ENCODE measurements at regions not wholly inside any gene's neighbourhood (a gene's known extent, or its start where the extent isn't known, plus 50 kb on each side); places are given as distances from the start of the nearest gene placed in this dataset.

GRCh38 chr3:132843349-132843748, 121.1 kb upstream of the NPHP3 start:
- DNase-seq (ENCODE audit: low spot score) = no peak
- H3K27me3 ChIP-seq (ENCODE audit: insufficient read depth, poor library complexity, severe bottlenecking) = no peaks in the 10 kb centered on the region
- no peak overlapping the region for H3K27ac ChIP-seq (ENCODE audit: poor library complexity, severe bottlenecking)
- TF ChIP-seq, protein P1, sequence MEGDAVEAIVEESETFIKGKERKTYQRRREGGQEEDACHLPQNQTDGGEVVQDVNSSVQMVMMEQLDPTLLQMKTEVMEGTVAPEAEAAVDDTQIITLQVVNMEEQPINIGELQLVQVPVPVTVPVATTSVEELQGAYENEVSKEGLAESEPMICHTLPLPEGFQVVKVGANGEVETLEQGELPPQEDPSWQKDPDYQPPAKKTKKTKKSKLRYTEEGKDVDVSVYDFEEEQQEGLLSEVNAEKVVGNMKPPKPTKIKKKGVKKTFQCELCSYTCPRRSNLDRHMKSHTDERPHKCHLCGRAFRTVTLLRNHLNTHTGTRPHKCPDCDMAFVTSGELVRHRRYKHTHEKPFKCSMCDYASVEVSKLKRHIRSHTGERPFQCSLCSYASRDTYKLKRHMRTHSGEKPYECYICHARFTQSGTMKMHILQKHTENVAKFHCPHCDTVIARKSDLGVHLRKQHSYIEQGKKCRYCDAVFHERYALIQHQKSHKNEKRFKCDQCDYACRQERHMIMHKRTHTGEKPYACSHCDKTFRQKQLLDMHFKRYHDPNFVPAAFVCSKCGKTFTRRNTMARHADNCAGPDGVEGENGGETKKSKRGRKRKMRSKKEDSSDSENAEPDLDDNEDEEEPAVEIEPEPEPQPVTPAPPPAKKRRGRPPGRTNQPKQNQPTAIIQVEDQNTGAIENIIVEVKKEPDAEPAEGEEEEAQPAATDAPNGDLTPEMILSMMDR (IDR thresholded peaks at IDR 0.05; ENCODE audit: poor library complexity, severe bottlenecking) = no peak
- H3K4me1 ChIP-seq (ENCODE audit: insufficient read depth, poor library complexity, severe bottlenecking) = no peaks in the 10 kb centered on the region
- no peaks in the 10 kb centered on the region for H3K9me3 ChIP-seq (ENCODE audit: severe bottlenecking)
- no peak for ATAC-seq (ENCODE audit: low read depth)
- no peaks in the 10 kb centered on the region for H3K36me3 ChIP-seq (ENCODE audit: low read depth)
- H3K4me3 ChIP-seq (ENCODE audit: severe bottlenecking) = no peak overlapping the region

DNA sequence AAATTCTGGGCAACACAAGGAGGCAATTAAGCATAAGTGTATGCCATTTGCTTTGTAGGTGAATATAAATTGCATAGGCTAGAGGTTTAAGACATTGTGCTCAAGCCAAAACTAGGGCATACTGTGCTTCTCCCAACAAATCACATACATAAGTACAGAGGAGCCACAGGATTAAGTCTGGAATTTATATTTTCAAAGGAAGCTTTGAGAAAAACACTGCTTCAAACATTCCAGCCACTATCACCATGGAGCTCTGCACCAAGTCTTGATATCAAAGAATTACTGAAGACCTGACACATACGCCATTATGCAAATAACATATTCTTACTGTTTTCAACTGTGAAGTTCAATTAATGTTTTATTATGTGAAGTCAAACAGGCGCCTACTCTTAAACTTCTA, 119.4 kb upstream of the NPHP3 start:
- no peak overlapping the region for H3K4me3 ChIP-seq (ENCODE audit: severe bottlenecking)
- H3K27me3 ChIP-seq (ENCODE audit: insufficient read depth, poor library complexity, severe bottlenecking) = no peaks in the 10 kb centered on the region
- TF ChIP-seq, protein P1 (IDR thresholded peaks at IDR 0.05; ENCODE audit: poor library complexity, severe bottlenecking) = no peak
- no peaks in the 10 kb centered on the region for H3K36me3 ChIP-seq (ENCODE audit: low read depth)
- no peak overlapping the region for H3K27ac ChIP-seq (ENCODE audit: poor library complexity, severe bottlenecking)
- DNase-seq (ENCODE audit: low spot score) = no peak
- ATAC-seq (ENCODE audit: low read depth) = no peak
- H3K9me3 ChIP-seq (ENCODE audit: severe bottlenecking) = no peaks in the 10 kb centered on the region
- no peaks in the 10 kb centered on the region for H3K4me1 ChIP-seq (ENCODE audit: insufficient read depth, poor library complexity, severe bottlenecking)

- no peak for DNase-seq (ENCODE audit: low spot score)
- H3K27ac ChIP-seq (ENCODE audit: poor library complexity, severe bottlenecking) = no peak overlapping the region
- no peaks in the 10 kb centered on the region for H3K27me3 ChIP-seq (ENCODE audit: insufficient read depth, poor library complexity, severe bottlenecking)
- TF ChIP-seq, protein P1 (IDR thresholded peaks at IDR 0.05; ENCODE audit: poor library complexity, severe bottlenecking) = no peak
- no peaks in the 10 kb centered on the region for H3K36me3 ChIP-seq (ENCODE audit: low read depth)
- no peak for ATAC-seq (ENCODE audit: low read depth)
- no peaks in the 10 kb centered on the region for H3K9me3 ChIP-seq (ENCODE audit: severe bottlenecking)
- no peaks in the 10 kb centered on the region for H3K4me1 ChIP-seq (ENCODE audit: insufficient read depth, poor library complexity, severe bottlenecking)
- no peak overlapping the region for H3K4me3 ChIP-seq (ENCODE audit: severe bottlenecking)
Measured at GRCh38 chr3:132840201-132840700, 118.0 kb upstream of the NPHP3 start.

DNA sequence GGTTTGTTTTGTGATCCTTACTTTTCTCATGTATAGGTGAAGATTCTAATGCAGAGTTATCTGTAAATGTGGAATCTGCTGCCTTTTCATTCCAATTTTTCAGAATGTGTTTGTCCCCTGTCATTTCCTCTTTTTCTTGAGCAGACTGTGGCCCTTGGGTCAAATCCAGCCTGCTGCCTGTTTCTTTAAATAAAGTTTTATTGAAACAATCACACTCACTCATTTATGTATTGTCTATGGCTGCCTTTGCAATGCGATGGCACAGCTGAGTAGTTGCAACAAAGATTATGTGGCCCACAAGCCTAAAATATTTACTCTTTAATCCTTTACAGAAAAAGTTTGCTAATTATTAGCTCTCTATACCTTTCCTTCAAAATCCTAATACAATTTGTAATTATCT, 116.3 kb upstream of the NPHP3 start:
- no peaks in the 10 kb centered on the region for H3K27me3 ChIP-seq (ENCODE audit: insufficient read depth, poor library complexity, severe bottlenecking)
- no peak for DNase-seq (ENCODE audit: low spot score)
- no peak for ATAC-seq (ENCODE audit: low read depth)
- H3K4me1 ChIP-seq (ENCODE audit: insufficient read depth, poor library complexity, severe bottlenecking) = no peaks in the 10 kb centered on the region
- TF ChIP-seq, protein P1 (IDR thresholded peaks at IDR 0.05; ENCODE audit: poor library complexity, severe bottlenecking) = no peak
- no peaks in the 10 kb centered on the region for H3K9me3 ChIP-seq (ENCODE audit: severe bottlenecking)
- H3K4me3 ChIP-seq (ENCODE audit: severe bottlenecking) = no peak overlapping the region
- H3K36me3 ChIP-seq (ENCODE audit: low read depth) = no peaks in the 10 kb centered on the region
- no peak overlapping the region for H3K27ac ChIP-seq (ENCODE audit: poor library complexity, severe bottlenecking)

DNA sequence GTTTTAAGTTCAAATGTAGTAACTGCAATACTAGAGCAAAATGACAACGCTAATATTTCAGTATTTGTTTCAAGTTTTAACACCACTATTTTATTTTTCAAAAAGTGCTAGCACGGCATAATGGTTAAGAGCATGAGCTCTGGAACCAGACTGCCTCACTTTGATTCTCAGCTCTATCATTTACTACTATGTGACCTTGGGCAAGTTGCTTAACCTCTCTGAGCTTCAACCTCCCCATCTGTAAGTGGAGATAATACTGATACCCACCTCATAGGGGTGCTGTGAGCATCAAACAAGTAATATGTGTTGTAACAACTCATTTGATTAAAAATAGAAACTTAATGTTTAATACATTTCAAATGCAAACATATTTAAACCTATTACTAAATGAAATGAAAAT, 115.4 kb upstream of the NPHP3 start:
- H3K9me3 ChIP-seq (ENCODE audit: severe bottlenecking) = no peaks in the 10 kb centered on the region
- no peaks in the 10 kb centered on the region for H3K36me3 ChIP-seq (ENCODE audit: low read depth)
- TF ChIP-seq, protein P1 (IDR thresholded peaks at IDR 0.05; ENCODE audit: poor library complexity, severe bottlenecking) = no peak
- H3K27me3 ChIP-seq (ENCODE audit: insufficient read depth, poor library complexity, severe bottlenecking) = no peaks in the 10 kb centered on the region
- no peak for DNase-seq (ENCODE audit: low spot score)
- H3K4me3 ChIP-seq (ENCODE audit: severe bottlenecking) = no peak overlapping the region
- no peaks in the 10 kb centered on the region for H3K4me1 ChIP-seq (ENCODE audit: insufficient read depth, poor library complexity, severe bottlenecking)
- H3K27ac ChIP-seq (ENCODE audit: poor library complexity, severe bottlenecking) = no peak overlapping the region
- ATAC-seq (ENCODE audit: low read depth) = no peak

Measured in RWPE2 (cell line).